T47D (cell line): ENCODE measurements at regions not wholly inside any gene's neighbourhood (a gene's known extent, or its start where the extent isn't known, plus 50 kb on each side); places are given as distances from the start of the nearest gene placed in this dataset.
A peak's percentile ranks its signal among the peaks of the same experiment; 100 is the strongest.

Experiments
- DNase-seq, 2 experiments: peaks; one replicate each; pipeline versions ENCODE4 v3.0.0 to v3.0.0-alpha.2; 2011 to 2012; ENCODE audit warnings: low read depth in 1 of 2, low spot score in 1 of 2
- JUND ChIP-seq: IDR thresholded peaks from 2 replicates; pipeline ENCODE4 v1.6.1; 2012; ENCODE audit warnings: low read depth
- in situ Hi-C: cut with HindIII; loops from 2 replicates; pipeline ENCODE4 v1.10.0; 2016; ENCODE audit warnings: low sequenced_read_pairs, low pct_unique_long_range_greater_than_20kb

DNA sequence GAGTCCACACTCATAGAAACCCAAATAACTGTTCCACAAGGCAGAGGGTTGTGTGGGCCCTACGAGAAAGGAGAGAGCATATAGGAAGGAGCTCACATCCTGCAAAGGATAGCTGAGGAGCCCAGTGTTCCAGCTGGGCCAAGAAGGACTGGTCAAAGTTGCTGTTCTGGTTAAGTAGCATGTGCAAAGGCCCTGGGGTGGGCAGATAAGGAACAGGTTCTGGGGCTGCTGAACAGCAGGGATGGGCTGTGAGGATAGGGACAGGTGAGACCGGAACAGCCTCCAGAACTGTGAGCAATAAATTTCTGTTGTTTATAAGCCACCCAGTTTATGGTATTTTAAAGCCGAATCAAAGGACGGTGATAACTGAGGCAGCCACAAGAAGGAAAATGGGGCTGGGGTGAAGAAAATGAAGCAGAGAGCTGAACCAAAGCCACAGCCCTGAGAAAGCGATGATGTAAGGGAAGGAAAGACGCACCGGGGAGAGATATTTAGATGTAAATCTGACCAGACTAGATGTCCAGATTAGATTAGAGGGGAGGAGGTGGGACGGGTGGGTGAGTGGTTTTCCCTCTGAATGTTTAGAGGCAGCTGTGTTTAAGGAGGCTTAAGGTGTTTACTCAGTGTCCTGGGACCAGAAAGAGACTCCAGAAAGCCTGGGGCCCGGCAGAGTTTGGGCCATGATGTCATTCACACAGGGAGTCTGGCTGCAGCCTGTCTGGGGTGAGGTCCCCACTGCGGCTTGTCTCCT is 180.8 kb upstream of the BCOR start:
- peak in 1 of 2 experiments; percentile 63 for DNase-seq
- in situ Hi-C loops: no loop called here
- no peak for TF ChIP-seq JUND

DNA sequence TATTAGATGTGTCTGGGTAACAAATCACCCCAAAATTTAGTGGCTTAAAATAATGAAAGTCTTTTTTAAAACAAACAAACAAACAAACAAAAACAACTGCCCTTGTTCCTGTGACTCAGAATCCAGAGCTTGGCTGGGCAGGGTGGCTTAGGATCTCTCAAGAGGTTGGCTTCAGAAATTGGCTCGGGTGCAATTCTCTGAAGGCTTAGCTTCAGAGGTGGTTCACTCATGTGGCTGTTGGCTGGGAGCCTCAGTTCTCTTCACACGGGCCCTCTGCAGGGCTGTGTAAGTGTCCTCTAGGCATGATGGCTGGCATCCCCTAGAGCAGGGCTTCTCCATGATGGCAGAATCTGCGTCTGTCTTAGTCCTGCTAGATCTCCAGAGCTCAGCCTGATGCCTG is 179.9 kb upstream of the BCOR start:
- DNase-seq: no peak
- no peak for TF ChIP-seq JUND
- in situ Hi-C loops: no loop called here

DNA sequence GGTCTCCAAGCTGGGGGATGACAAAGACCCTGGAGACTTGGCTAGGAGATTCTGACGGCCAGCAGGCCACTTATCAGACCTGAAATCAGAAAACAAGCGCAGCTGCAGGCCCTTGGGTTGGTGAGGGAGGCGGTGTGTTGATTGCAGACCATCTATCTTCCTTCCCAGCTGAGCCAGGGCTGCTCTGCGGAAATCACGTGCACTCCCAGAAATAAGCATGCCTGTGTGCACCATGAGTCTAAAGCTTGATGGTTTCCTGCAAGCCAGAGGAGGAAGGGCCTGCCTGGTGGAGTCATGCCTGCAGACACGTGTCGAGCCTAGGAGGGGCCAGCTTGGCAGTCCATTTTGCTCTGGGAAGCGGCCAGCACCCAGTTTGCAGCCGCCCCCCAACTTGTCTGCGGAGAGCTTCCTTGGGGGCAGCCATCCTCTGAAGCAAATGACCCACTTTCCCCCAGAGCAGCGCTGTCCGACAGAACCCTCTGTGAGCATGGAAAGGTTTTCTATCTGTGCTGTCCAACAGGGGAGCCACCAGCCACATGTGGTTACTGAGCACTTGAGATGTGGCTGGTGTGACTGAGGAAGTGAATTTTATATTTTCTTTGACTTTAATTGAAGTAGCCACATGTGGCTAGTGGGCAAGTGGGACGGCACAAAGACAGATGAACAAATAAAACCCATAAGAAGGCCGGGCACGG is 175.7 kb upstream of the BCOR start:
- in situ Hi-C loops: no loop called here
- DNase-seq: no peak
- TF ChIP-seq JUND: no peak

DNA sequence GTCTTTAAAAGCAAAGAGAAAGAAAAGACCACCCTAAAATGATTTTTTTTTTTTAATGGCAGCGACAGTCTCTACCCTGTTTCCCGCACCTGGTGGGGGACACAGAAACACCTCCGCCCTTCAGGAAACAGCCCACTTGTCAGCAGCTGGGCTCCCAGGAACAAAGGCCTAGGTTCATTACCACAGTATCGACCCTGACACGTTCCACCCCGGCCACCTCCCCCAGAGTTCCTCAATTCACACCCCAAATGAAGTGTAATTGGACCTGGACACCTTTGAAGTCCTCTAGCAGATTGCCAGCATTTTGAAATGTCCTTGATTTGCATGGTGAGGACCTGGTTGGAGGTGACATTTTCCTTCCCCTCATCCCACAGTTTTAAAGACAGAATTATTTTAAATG is 175.0 kb upstream of the BCOR start:
- in situ Hi-C loops: no loop called here
- no peak for TF ChIP-seq JUND
- no peak for DNase-seq

DNA sequence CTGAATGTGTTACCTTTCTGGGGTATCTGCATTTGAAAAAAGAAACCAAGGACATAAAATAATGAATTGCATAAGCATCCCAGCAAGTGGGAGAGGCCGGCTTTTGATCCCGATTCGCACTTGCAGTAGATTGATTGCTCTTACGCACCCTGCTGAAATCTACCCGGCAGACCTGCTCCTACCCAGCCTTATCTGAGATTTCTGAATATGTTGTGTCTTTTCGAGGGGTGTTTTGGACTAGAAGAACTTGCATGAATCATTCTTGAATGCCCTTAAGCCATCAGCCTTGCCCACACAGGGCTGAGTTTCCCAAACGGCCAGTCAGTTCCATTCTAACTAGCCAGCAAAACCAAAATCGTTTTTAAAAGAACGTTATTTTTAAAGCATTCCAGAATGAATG is 174.4 kb upstream of the BCOR start:
- DNase-seq: no peak
- in situ Hi-C loops: no loop called here
- no peak for TF ChIP-seq JUND

DNA sequence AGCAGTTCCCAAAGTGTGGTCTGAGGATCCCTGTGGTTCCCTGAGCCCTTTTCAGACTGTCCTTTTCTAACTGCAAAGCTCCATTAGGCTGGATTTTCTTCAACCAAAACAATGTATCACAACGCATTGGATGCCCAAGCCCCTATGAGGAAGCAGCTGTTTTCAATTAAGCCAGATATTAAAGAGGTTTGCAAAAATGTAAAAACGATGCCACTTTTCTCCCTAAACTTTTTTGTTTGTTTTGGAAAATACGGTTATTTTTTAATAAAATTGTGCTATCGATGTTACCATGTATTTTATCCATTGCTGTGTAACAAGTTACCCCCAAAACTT is 170.4 kb upstream of the BCOR start:
- in situ Hi-C loops: no loop called here
- TF ChIP-seq JUND: no peak
- DNase-seq: no peak

DNA sequence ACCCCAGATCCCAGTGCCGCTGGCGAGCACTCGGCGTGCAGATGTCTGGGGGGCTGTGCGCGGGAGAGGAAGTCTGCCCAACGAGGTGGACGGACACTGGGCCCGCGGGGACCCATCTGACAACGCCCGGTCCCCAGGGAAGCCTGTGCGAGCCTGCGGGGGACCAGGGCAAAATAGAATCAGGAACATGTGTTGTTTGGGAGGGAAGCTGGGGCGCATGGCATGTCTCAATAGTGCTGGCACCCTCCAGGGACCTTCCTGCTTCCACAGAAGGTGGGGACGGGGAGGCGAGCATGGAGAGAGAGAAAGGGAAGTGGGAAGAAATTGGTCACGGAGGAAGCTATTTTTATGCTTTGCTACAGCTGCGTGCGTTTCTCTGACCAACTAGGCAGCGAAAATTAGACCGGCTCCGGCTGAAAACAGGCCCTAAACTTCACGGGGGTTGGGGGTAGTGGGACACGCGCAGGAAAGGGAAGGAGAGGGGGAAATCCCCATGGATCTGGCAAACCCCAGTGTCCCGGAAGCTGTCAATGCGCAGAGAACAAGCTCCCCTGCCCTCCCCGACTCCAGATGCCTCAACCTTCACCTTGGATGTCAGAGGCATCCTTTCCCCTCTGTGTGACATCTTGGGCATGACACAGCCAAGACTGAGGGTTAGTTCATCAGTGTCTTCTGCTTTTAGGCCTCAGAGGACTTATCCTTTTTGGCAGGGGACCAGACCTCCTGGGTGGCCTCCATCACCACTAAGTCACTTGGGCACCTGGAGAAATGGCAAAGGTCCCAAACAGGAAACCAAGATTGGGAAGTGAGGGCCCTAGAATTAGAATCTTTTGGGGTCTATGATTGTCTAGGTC is 169.8 kb upstream of the BCOR start:
- in situ Hi-C loops: no loop called here
- no peak for DNase-seq

DNA sequence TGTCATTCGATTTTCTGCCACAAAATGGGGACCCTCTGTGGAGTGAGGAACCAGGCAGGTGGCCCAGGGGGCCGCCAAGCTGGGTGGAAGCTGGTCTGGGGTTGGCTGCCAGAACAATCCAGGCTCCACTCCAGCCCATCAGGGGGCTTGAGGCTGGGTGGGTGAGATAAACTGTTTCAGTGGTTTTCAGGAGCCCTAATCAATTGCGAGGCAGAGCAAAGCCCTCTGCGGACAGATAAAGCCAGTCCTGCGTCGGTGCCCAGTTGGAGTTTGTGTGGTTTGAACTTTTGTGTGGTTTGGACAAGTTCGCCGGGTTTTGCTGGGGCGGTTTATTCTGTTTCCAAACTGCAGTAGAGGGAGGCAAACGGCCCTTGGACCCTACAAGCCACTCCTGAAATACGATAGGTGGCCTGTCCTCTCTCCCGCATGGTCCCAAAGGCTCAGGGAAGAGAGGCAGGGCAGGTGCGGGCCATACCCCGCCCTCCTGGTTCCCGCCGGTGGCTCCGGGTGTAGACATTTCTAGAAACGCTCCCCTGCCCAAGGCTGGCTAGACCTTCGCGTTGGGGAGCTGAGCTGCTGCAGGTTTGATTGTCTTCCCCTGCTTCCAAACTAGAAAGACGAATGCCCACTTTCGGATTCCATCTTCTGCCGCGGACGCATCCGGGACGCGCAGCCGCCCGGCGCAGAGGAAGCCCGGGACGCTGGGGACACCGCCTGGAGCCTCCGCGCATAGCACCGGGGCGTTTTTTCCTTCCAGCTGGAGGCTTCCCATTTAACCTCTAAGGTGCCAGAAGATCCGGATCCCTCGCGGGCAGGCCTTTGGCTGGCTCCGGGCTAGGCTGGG is 169.0 kb upstream of the BCOR start:
- in situ Hi-C loops: no loop called here
- no peak for TF ChIP-seq JUND

More for the DNA sequence above, 169.8 kb upstream of the BCOR start:
- TF ChIP-seq JUND: no peak

DNA sequence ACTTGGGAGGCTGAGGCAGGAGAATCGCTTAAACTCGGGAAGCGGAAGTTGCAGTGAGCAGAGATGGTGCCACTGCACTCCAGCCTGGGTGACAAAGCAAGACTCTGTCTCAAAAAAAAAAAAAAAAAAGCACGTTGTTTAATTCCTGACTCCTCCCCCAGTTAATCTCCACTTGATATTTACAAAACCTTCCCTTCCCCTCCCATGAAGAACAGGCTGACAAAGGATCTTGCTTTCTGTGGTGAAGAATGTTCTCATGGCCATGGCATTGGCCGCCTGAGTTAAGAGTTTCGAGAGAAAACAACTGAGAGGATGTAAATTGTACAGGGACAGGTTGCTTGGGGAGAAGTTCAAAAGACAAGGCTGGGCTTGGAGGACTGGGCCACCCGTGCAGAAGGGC is 168.2 kb upstream of the BCOR start:
- in situ Hi-C loops: no loop called here
- TF ChIP-seq JUND: no peak

More for the DNA sequence above, 169.0 kb upstream of the BCOR start:
- DNase-seq: peak; percentile 68 to 81

DNA sequence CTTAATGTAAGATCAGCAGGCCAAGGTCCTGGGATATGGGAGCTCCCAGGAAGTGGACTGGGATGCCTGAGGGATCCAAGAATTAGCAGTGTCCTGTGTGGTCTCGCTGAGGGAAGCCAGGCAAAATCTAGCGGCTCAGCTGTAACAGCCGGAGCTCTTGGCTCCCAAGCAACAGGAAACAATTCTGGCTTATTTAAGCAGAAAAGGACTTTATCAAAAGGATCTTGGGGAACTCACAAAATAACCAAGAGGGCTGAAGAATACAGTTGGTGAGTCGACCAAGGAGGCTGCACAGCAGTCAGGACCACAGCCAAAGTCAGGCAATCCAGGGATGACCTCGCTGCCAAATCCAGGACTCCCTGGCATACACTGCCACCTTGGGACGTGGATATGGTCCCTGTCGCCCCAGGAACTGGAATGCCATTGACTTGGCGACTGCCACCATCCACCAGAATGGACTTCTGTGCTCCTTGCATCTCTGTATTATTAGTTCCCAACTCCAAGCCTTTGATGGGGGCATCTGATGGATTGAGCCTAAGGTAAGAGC is 165.3 kb upstream of the BCOR start:
- in situ Hi-C loops: no loop called here
- TF ChIP-seq JUND: no peak
- DNase-seq: peak in 1 of 2 experiments; percentile 37

More for the DNA sequence above, 168.2 kb upstream of the BCOR start:
- no peak for DNase-seq

DNA sequence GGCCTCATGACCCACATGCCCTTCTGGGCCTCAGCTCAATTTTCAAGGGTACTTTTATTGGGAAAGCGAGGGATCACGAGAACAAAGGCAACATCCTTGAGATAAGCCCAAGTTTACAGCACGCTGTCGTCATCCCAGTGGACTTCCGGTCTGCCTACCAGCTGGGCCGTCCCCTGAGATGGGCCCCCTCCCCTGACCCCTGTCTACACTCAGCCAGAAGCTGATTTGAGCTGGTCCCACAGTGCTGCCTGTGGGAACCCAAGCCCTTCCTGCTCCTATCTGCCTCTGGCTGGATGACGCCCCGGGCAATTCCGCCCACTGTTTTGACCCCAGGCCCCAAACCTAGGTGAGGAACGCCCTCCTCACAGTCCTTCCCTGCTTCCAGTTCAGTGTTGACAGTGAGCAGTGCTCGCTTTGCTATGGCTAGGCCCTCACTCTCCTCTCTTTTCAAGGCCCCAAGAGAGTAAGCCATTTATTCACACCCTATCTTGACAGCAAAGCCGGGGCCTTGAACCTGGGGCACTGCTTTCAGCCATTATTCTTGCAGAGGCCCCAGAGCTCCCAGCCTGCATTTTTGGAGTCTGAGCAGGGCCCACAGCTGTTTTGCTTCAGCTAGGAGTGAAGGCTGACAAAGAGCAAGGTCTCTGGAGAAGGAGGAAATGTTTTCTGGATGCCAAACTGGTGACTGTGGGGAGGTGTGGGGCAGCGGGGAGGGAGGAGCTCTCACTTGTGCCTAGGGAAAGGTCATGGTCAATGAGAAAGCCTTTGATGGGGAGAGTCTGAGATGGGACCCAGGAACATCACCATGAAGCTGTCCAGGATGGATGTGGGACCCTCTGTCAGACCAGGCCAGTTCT is 164.6 kb upstream of the BCOR start:
- in situ Hi-C loops: no loop called here
- no peak for DNase-seq
- no peak for TF ChIP-seq JUND

DNA sequence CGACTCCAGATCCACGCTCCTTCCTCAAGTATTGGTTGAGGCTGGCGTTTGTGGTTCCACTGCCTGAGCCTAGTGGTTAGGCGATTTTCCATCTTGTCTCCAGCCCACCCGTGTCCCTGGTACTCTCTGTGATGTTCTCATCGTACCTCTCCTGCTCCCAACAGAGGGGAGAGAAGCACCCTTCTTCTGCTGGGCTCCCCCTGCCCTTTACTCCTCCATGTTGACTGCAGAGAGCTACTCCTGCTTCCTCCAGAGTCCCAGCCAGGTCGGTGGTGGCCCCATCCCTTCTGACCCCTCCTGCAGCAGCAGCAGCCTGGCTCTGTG is 164.0 kb upstream of the BCOR start:
- in situ Hi-C loops: no loop called here
- no peak for TF ChIP-seq JUND
- DNase-seq: no peak
